DMS53 (cell line): ENCODE measurements at regions not wholly inside any gene's neighbourhood (a gene's known extent, or its start where the extent isn't known, plus 50 kb on each side); places are given as distances from the start of the nearest gene placed in this dataset.

ENCODE experiments used
- DNase-seq: peaks from one replicate; lab custom pipeline; 2025; lab: John Stamatoyannopoulos, UW

- no peak for DNase-seq
These were observed 624.3 kb upstream of the FANCL start for GRCh38 chr2:58865436-58865835.

- DNase-seq: peak; percentile 31
These were observed 621.1 kb upstream of the FANCL start for GRCh38 chr2:58862244-58862643.

GRCh38 chr2:58860586-58860985, 619.5 kb upstream of the FANCL start:
- no peak for DNase-seq

GRCh38 chr2:58856100-58856499, 615.0 kb upstream of the FANCL start:
- DNase-seq: no peak

- DNase-seq: no peak
These were observed 612.3 kb upstream of the FANCL start for GRCh38 chr2:58853420-58853819.

- DNase-seq: no peak
These were observed 611.8 kb upstream of the FANCL start for GRCh38 chr2:58852905-58853304.

- no peak for DNase-seq
These were observed 611.1 kb upstream of the FANCL start for GRCh38 chr2:58852243-58852642.

GRCh38 chr2:58851598-58851997, 610.5 kb upstream of the FANCL start:
- DNase-seq: peak; percentile 12

- DNase-seq: no peak
These were observed 603.9 kb upstream of the FANCL start for GRCh38 chr2:58845011-58845410.

- no peak for DNase-seq
These were observed 601.5 kb upstream of the FANCL start for GRCh38 chr2:58842501-58843155.

- peak; percentile 4 for DNase-seq
These were observed 593.3 kb upstream of the FANCL start for GRCh38 chr2:58834404-58834803.

GRCh38 chr2:58826795-58827194, 585.7 kb upstream of the FANCL start:
- peak; percentile 20 for DNase-seq

- no peak for DNase-seq
These were observed 571.7 kb upstream of the FANCL start for GRCh38 chr2:58812771-58813344.

GRCh38 chr2:58805126-58805525, 564.0 kb upstream of the FANCL start:
- DNase-seq: no peak

GRCh38 chr2:58803192-58803591, 562.1 kb upstream of the FANCL start:
- DNase-seq: no peak

- no peak for DNase-seq
These were observed 559.8 kb upstream of the FANCL start for GRCh38 chr2:58800881-58801280.

GRCh38 chr2:58798676-58799208, 557.6 kb upstream of the FANCL start:
- DNase-seq: no peak

- DNase-seq: no peak
These were observed 555.2 kb upstream of the FANCL start for GRCh38 chr2:58796239-58796910.

- no peak for DNase-seq
These were observed 553.8 kb upstream of the FANCL start for GRCh38 chr2:58794916-58795315.

GRCh38 chr2:58794103-58794502, 553.0 kb upstream of the FANCL start:
- DNase-seq: no peak

GRCh38 chr2:58788402-58788801, 547.3 kb upstream of the FANCL start:
- DNase-seq: no peak

- no peak for DNase-seq
These were observed 529.7 kb upstream of the FANCL start for GRCh38 chr2:58770846-58771245.

GRCh38 chr2:58769864-58770234, 528.7 kb upstream of the FANCL start:
- DNase-seq: no peak
